IPS-NIHi11 (cell line): ENCODE measurements at regions not wholly inside any gene's neighbourhood (a gene's known extent, or its start where the extent isn't known, plus 50 kb on each side); places are given as distances from the start of the nearest gene placed in this dataset.
"Not testable (repeated sequence)": the region's sequence is repeated elsewhere in the genome, so short reads cannot be mapped to it uniquely, and the experiment has no call there.

ENCODE experiments used
- DNase-seq: peaks from one replicate; pipeline ENCODE4 v3.0.0; 2012; ENCODE audit warnings: mixed read lengths, low spot score

DNA sequence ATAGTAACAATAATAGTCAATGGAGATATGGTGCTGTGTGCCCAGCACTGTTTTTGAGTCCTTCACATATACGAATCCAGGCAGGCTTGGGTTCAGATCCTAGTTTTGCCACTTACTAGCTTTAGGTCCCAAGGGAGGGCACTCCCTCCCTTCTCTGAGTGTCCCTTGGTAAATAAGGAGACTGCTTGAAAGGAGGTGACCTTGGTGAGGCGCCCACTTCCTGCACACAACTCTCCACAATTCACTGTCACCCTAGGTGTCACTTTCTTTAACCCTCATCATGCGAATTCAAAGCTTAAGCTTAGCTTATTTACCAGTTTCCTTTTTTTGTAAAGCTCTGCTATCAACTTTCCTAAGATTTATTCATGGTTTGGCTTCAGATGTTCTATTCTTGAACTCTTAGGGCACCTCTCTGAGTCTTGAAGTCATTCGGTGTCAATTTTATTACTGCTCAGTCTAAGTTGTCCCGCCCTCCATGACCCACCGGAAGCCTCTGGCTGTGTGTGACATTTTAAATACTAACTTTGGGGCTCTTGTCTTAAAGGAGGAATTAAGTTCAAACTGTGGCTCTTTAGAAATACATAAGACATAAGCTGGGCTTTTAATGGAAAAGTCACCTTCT is 170.7 kb upstream of the ZNF618 start:
- no peak for DNase-seq

DNA sequence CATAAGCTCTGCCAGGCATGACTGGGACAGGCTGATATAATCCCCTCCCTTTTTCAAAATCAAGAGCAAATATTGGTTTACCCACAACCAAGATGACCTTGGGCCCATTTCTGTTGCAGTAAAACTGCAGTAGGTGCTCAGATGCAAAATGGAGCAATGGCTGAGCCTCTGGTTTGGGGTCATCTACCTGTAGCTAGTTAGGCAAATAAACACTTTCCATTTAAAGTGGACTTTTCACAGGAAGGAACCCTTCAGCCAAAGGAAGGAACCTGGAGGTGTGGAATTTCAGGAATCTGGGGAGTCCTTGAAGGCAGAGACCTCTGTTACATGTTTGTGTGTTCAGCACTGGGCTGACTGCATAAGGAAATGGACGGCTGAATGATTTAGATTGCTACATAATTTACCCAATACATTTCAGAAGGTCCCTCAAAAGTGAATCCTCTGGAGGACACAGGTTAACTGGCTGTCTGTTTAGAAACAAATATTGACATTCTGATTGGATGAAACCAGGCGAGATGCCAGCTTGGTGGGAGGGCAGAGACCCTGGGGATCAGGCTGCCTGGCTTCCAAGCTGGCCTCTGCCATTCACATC is 170.1 kb upstream of the ZNF618 start:
- DNase-seq: peak; percentile 52

DNA sequence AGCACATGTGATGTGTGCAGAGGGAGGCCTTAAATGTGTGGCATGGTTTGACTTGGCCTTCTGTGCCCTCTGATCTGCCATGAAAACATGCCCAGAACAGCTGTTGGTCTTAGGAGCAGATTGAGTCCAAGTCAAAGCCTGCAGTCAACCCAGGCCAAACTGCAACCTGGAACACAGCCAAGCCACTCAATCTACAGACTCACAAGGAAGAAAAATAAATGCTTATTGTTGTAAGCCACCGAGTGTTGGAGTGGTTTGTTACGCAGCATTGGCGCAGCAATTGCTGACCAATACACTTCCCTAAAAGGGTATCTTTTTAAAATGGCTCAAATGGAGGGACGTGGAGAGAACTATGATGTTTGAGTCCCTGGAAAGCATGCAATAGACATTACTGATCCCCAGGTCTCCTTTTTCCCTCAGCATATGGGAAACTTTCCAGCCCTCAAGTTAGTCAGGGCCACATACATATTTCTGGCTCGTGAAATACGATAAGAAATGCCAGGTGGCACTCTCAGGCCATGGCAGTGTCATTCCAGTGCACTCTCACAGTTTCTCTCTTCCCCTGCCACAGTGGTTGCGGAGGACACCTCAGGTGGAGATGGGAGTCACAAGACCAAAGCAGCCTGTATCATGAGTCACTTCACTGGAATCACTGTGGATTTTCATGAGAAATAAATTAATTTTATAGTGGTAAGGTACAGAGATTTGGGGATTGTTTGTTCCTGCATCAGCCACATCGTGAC is 168.0 kb upstream of the ZNF618 start:
- no peak for DNase-seq

DNA sequence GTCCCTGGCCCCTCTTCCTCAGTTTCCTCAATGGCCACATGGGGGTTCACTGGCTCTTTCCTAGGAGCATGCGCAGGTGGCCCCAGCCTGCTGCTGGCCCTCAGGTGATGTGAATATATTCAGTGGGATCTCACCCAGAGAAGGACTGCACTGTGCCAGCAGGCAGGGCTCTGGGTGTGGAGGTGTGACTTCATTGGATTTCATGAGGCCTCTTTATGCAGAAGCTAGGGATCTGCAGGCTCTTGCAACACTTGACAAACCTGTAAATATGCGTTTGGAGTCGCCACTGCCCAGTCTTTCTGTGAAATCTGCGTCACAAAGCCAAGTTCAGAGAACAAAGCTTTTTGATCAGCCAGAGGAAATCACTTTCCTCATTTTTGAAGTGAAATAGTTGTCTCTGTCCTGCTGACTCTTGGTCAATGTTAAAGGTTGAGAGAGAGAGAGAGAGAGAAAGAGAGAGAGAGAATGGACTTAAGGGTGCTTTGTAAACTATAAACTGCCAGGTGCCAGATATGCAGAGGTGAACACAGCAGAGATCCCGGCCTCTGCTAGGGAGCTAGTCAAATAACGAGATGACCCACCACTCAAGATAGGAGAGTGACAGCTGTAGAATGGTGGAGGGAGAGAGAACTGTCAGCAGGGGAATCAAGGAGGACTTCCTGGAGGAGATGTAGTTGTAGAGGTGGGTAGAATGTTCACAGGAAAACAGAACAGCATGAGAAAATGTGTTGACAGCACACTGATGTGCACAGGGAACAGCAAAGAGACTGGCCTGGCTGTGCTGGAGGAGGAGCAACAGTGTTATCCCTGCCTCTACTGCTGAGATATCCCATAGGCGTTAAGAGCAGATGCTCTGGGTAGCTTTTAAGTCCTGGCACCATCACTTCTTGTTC is 167.0 kb upstream of the ZNF618 start:
- DNase-seq: no peak

DNA sequence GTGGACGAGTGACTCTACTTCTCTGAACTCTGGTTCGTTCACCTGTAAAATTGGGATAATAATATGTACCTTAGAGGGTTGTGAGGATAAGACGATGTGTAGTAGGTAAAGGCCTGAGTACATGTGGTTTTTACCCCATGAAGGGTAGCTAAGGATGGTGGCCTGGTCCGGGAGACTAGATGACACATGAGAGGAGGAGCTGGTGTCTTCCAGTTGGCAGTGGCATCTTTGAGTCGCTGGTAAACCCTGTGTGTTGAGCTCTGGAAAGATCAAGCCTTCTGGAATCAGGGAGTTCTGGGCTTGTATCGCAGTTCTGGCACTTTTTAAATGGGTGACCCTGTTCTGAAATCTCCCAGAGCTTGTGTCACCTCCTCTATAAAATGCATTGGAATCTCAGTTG is 166.4 kb upstream of the ZNF618 start:
- DNase-seq: no peak

DNA sequence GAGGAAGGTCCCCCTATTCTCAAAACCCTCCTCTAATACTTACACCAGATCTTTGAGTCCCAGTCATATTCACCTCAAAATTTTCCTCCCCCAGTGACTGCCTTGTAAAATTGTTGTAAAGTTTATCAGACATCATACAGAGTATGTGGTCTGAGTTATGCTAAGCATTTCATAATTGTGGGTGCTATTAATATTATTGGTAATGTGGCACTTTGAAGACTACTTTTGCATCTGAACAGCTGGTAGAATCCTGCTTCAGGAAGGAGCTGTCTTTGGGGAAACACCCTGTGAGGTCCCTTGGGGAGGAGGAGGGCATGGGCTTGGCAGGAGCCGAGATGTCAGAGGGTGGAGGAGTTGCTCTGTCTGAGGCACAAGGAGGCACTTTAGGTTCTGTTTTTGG is 164.9 kb upstream of the ZNF618 start:
- no peak for DNase-seq

DNA sequence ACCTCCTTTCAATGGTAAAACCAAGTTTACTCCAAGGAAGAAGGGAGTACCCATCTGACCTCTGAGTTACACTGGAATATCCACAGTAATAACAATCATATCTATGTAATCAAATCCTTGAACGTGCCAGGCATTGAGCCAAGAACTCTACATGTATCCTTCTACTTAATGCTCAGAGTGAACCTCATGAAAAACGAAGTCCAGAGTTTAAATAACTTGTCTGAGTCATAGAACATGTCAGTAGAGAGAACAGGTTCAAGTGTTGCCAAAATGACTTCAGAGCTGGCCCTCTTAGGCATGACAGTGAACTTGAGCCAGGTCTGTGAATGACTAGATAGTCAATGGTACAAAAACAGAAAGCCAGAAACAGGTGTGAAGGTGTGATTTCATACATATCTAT is 164.1 kb upstream of the ZNF618 start:
- no peak for DNase-seq

DNA sequence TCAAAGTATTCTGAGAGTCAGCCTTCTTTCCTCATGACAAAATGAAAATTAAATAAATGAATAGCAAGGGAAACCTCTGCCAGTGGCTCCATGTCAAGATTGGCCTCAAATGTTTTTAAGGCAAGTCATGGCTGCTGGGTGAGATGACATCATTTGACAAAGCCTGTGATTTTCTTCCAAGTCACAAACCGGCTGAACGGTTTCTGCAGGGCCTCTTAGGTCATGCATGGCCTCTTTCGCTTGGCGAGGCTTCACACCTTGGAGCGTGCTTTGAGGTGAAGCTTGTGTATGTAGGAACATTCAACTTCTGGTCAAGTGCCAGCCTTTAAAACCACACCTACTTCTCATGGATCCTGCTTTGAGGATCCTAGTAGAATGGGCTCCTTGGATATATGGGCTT is 161.0 kb upstream of the ZNF618 start:
- no peak for DNase-seq

DNA sequence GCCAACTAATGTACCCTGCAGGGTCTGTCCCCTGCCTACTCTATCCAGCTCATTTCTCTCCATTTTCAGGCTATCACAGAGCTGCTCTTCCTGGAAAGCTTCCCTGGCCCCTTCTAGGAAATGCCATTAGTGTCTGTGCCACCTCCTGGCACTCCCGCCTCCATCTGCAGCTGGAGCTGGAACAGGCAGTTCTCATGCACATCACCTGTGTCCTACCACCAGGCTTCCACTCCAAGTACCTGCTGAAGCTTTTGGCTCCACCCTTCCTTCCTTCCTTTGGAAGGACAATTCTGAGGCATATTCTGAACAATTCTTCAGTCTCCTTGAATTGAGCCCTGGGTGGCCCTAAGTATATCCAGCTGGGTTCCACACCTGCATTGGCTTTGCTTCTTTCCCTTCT is 156.2 kb upstream of the ZNF618 start:
- DNase-seq: no peak

DNA sequence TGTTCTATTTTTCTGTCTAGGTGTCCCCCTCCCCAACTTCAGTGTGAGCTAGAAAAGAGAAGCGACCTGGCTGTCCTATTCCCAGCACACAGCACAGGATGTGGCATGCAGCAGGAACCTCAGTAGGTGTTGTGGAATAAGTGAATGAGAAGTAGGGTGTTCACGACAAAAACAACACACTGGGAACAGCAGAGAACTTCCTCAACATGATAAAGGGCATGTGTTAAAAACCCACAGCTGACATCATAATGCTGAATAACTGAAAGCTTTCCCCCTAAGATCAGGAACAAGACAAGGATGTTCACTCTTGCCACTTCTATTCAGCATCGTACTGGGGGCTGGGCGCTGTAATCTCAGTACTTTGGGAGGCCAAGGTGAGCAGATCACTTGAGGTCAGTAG is 155.6 kb upstream of the ZNF618 start:
- DNase-seq: peak; percentile 11

DNA sequence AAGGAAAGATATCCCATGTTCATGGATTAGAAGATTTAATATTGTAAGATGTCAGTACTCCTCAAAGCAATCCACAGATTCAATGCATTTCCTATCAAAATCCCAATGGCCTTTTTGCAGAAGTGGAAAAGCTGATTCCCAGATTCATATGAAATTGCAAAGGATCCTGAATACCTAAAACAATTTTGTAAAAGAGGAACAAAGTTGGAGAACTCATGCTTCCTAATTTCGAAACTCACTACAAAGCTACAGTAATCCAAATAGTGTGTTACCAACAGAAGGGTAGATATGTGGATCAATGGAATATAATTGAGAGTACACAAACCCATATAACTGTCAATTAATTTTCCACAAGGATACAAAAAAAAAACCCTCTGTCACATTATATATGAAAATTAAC is 154.3 kb upstream of the ZNF618 start:
- DNase-seq: no peak

DNA sequence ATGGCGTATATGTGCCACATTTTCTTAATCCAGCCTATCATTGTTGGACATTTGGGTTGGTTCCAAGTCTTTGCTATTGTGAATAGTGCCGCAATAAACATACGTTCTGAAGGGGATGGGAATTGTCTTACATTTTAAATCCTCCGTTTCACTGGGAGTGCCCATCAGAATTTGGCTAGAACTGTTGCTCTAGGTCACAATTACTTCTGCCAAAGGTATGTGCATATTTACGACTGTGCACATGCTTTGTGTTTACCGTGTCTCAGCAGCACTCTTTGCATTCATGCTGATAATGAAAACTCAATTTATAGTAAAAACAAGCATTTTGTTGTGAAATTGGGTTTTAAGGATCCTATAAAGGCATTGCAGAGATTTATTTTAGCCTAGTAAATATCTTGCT is 151.9 kb upstream of the ZNF618 start:
- DNase-seq: no peak

DNA sequence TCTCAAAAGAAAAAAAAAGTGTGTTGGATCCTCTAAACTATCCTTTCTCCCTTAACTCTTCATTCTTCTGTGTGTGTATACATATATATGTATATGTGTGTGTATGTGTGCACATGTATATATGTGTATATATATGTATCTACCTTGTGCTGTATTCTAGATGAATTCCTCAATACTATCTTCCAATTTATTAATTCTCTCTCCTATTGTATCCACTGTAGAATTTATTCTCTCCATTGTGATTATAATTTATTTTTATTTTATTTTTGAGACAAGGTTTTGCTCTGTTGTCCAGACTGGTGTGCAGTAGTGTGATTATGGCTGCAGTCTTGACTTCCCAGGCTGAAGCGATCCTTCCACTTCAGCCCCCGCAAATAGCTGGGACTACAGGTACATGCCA is 147.1 kb upstream of the ZNF618 start:
- DNase-seq: no peak

DNA sequence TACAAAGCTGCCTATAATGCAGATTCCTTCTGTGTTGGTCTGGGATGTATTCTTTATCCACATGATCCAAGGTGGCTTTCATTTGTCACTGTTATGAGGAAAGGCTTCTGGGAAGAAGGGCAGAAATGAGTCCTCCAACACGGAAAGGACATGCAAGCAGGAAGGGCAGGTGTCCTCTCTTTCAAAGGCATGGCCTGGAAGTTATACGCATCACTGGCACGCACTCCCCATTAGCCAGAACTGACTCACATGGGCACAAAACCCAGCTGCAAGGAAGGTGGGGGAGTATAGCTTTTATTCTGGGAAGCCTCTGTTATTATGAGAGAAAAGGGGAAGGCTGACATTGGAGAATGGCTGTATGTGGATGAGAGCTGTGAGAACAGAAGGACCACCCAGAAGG is 141.3 kb upstream of the ZNF618 start:
- no peak for DNase-seq

DNA sequence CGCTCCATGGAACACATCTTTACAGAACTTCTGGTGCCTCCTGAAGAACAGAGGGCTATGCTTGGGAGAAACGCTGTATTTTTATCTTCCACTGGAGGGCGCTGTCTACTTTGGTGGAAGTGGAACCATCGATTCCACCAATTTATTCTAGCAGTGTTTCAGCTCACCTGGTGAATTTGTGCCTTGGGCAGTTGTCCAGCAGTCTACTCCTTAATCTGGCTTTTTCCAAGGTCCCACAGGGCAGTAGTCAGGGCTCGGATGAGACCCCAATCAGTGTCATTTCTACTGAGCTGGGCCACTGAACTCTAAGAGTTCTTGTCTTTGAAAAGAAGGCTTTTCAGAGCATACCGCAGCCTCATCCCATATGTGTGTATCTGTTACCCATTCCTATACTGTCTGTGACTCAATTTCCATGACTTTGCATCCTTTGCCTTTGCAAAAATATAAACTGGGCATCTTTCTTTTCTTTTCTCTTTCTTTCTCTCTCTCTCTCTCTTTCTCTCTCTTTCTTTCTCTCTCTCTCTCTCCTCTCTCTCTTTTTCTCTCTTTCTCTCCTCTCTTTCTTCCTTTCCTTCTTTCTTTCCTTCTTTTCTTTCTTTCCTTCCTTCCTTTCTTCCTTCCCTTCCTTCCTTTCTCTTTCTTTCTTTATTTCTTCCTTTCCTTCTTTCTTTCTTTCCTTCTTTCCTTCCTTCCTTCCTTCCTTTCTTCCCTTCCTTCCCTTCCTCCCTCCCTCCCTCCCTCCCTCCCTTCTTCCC is 138.4 kb upstream of the ZNF618 start:
- DNase-seq: peak; percentile 79

DNA sequence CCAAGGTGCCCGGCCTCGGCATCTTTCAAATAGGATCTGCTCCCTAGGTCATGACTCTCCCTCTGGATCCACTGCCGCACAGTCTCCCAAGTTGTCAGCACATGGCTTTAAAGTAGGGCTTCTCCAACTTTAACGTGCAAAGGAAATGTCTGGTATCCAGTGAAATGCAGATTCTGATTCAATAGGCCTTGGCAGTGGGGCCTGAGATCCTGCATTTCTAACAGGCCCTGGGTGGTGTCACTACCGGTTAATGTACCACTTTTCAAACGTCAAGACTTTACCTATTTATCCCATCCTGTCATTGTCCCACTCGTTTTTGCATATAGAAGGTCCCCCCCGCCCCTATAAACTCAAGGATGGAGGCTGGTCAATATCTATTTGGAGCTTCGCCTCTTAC is 137.6 kb upstream of the ZNF618 start:
- no peak for DNase-seq

DNA sequence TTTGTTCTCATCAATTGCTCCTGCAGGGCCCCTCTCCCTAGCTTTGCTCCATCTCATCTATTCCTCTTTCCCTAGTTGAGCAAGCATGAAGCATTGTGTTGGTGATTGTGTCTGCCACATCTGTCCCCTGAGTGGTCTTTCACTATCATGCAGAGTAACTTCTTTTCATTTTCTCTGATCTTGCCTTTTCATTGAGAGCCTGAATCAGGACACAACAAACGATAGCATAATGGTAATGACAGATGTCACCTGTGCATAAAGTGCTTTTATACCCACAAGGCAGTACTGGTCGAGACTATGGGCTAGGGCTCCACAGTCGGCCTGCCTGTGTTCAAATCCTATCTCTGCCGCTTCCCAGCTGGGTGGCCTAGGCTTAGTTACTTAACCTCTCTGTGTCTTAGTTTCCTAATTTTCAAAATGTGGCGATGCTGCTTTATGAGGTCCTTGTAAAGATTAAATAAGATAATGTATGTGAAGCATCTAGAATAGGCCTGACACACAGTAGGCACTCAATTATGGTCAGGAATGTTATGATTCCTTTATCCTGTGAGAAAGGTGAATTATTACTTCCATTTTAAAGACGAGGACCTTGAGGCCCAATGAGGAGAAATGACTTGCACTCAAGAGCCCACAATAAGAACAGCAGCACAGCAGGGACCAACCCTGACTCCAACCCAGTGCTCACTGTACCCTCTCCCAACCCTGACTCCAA is 137.1 kb upstream of the ZNF618 start:
- peak; percentile 51 for DNase-seq

DNA sequence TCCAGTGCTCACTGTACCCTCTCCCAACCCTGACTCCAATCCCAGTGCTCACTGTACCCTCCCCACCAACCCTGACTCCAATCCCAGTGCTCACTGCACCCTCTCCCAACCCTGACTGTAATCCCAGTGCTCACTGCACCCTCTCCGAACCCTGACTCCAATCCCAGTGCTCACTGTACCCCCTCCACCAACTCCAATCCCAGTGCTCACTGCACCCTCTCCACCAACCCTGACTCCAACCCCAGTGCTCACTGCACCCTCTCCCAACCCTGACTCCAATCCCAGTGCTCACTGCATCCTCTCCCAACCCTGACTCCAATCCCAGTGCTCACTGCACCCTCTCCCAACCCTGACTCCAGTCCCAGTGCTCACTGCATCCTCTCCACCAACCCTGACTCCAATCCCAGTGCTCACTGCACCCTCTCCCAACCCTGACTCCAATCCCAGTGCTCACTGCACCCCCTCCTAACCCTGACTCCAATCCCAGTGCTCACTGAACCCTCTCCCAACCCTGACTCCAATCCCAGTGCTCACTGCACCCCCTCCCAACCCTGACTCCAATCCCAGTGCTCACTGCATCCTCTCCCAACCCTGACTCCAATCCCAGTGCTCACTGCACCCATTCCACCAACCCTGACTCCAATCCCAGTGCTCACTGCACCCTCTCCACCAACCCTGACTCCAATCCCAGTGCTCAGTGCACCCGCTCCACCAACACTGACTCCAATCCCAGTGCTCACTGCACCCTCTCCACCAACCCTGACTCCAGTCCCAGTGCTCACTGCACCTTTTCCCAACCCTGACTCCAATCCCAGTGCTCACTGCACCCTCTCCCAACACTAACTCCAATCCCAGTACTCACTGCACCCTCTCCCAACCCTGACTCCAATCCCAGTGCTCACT is 136.3 kb upstream of the ZNF618 start:
- not testable (repeated sequence) for DNase-seq

DNA sequence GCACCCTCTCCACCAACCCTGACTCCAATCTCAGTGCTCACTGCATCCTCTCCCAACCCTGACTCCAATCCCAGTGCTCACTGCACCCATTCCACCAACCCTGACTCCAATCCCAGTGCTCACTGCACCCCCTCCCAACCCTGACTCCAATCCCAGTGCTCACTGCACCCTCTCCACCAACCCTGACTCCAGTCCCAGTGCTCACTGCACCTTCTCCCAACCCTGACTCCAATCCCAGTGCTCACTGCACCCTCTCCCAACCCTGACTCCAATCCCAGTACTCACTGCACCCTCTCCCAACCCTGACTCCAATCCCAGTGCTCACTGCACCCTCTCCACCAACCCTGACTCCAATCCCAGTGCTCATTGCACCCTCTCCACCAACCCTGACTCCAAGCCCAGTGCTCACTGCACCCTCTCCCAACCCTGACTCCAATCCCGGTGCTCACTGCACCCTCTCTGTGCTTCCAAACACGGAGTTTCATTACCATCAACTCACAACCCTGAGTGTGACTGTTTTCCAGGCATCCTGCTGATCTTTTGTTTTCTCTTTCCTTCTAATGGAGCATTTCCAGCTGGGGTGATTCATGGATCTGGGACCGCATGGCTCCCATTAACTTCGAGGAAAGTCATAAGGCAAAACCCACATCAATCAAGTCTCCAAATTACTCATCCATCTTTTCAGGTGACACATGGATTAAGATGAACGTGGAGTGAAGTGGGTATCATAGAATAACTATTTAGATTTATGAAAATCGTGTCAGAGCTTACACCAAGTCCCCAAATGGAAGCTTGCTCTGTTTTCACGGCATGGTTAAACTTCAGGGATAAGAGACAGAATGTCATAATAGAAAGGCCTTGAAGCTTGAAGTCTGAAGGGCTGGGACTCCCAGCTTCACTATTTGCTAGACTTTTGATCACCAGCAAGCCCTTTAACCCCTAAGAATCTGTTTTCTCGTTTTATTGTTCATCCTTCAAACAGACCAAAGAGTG is 135.3 kb upstream of the ZNF618 start:
- DNase-seq: not testable (repeated sequence)
